HG03039 (cell line): ENCODE measurements at regions not wholly inside any gene's neighbourhood (a gene's known extent, or its start where the extent isn't known, plus 50 kb on each side); places are given as distances from the start of the nearest gene placed in this dataset.
"Not testable (repeated sequence)": the region's sequence is repeated elsewhere in the genome, so short reads cannot be mapped to it uniquely, and the experiment has no call there.

Experiments
- ATAC-seq: cut with Tn5 transposase; IDR thresholded peaks from one replicate; pipeline ENCODE4 v1.9.1; 2021; ENCODE audit warnings: mild to moderate bottlenecking, moderate library complexity; ENCODE audit not compliant: unreplicated experiment

DNA sequence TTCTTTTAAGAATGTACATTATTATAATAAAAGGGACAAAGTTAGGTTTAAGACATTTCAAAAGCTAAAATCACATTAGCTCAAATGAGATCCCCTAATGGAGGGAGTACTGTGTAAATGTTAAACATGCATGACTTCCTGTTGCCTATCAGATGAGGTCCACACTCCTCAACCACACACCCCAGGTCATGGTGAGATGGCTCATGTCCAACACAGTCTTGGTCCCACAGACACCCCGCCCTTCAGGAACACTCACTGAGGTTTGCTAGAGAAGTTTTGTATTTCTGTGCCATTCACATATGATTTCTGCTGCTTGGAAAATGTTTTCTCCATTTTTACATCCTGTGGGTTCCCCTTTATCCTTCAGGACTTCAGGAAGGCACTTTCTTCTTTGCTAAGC, 491.0 kb downstream of the SOX11 start:
- ATAC-seq: no peak

DNA sequence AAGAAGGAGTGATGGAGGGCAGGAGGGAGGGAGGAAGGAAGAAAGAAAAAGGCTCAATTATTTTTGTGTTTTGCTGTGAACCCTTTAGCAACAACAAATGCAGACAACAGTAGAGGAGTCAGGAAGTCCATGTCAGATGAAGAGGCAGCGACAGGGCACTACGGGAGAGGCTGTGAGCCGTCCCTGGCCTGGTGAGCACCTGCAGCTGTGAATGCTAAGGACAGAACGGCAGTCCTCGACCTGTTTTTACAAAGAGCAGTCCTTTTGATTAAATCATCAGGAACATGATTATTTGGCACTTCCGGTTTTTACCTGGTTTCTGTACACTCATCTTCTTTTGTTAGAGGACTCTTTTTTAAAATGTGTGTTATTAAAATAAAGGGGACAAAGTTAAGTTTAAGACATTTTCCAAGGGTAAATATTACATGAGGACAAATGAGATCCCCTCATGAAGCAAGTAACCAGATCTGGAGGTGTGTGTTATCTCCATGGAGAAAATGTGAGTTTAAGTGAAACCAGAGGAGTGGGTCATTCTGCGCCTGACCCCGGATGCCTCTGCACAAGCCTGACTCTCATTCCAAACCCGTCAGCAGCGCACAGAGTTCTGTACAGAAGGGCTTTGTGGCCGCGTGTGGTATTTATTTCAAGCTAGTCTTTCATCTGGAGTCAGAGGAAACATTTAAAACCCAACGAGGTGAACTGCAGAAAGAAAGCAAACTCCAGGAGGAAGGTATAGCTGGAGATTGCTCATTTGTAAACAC, 492.5 kb downstream of the SOX11 start:
- no peak for ATAC-seq

DNA sequence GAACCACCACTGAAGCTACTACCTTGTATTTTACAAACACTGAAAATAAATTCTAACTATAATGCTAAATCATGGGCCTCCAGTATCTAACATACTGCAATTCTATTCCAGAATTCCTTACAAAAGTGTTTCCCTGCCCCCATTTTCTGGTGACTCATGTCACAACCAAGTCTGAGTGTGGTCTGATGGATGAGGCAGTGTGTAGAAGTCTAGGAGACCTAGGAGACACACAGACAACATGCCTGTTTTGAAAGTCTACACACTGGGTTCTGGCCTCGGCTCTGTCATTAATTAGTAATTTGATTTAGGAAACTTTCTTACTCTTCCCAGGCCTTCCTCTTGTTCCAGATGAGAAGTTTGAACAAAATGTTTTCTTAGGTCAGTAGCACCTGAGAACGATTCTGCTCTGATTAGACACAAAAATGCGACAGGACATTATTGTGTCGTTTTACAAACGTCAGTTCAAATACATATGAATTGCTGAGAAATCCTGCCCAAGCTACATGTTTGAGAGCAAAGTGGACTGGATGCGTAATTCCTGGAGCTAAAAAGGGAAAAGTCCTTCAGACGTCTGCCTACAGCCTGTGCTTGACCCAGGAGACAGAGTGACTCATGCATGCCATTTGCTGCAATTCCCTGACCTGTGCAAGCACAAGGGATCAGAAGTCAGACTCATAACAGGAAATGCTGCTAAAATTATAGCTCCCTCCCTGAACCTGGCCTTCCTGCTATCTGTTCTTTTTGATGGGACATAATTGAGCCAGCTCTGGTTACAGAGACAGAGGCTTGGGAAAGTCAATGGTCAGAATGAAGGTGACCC, 494.4 kb downstream of the SOX11 start:
- no peak for ATAC-seq

DNA sequence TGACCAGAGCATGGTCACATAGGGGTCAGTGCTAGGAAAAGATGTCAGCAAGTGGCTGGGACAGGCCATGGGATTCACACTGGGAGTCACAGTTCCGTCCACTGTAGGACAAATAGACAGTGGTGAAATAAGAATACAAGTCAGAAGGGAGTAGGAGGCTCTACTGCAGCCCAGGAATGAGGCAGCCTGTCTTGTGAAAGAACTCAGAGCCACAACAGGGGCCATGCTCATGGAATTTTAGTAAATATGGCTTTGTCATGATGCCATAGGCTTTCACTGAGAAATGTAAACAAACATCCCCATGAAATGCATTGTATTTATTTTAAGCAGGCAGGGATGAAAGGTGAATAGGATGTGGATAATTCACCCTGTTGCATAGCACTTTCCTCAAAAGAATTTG, 504.3 kb downstream of the SOX11 start:
- no peak for ATAC-seq

DNA sequence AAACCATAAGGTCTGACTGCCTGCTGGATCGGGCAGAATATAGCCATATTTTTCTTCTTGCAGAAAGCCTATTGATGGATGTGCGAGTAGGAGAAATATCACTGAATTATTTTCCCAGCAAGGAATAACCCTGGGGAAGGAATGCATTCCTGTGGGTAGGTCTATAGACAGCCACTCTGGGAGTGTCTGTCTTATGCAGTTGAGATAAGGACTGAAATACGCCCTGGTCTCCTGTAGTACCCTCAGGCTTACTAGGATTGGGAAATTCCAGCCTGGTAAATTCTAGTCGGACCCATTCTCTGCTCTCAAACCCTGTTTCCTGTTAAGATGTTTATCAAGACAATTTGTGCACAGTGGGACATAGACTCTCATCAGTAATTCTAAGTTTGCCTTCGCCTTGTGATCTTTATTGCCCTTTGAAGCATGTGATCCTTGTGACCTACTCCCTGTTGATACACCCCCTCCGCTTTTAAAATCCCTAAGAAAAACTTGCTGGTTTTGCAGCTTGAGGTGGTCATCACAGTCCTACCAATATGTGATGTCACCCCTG, 506.3 kb downstream of the SOX11 start:
- ATAC-seq: not testable (repeated sequence)

DNA sequence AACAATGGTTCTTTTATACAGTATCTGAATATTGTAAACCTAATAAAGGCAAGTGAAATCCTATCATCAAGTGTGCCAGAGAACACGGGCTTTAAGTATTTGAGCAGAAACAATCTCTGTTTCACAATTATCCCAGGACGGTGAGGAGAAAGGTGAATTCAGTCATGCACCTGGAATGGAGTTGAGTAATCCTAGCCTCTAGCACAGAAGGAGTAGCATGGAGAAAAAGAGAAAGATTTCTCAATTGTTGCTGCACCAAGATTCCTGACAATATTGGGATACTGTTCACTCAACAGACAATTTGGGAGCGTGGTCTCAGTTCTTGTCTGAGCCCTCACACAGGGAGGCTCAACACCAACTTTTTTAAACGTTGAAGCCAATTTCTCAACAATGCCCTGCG, 510.6 kb downstream of the SOX11 start:
- ATAC-seq: no peak

DNA sequence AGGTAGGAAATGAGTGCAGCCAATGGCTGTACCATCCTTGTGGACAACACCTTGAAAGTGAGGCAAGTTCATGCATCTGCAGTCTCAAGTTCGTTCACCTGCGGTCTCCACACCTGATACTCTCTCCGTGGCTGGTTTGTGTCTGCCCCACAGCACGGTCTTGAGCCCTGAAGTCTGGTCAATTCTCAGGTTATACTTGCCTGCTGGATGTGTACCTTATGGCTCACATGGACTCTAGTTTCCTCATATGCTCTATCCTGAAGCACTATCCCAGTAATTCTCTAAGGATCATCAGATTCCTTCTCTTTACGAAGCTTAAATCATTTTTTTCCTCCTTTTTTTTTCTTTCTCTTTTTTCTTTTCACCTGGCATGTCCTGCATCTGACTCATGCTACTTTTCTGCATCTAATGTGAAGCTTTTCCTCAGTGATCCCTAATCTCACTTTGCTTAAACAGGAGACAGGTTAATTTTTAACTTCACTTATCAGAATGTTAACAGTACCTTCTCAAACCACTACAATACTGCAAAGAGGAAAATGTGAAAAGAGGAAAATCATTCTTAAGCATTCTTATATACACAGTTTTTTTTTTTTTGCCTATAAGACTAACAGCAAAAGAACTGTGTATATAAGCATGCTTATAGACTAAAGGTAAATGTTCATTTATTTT, 511.2 kb downstream of the SOX11 start:
- ATAC-seq: no peak

DNA sequence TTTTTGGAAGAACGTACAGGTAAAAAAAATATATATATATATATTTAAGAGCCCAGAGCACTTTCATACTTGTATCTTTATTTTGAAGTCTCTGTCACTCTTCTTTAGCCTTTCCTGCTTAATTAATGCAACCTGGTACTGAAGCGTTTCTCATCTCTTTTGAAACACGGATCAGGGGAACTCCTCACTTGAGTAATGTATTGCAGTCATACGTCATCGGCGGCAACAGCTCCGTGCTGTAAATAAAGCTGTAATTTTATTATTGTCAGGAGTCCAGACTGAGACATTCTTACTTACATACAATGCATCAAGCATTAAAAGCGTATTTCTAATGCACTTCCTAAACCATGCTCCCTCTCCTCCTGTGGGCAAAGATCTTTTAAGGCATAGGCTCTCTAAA, 514.7 kb downstream of the SOX11 start:
- no peak for ATAC-seq

DNA sequence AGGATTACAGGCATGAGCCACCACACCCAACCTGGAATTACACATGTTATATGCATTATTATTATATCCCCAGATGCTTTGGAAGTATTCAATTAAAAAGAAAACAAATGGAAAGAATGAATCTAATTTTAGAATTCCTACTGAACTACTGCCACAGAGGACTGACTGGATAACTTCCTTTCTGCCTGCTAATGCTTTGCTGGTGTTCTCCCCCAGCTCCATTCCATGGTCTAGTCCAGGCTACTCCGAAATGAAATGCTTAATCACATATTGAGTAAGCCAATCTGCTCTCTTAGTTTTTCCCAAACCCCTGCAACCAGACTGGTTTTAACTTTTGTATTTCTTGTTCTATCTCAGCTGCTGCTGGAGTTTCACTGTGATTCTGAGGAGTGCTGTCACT, 519.1 kb downstream of the SOX11 start:
- ATAC-seq: no peak

DNA sequence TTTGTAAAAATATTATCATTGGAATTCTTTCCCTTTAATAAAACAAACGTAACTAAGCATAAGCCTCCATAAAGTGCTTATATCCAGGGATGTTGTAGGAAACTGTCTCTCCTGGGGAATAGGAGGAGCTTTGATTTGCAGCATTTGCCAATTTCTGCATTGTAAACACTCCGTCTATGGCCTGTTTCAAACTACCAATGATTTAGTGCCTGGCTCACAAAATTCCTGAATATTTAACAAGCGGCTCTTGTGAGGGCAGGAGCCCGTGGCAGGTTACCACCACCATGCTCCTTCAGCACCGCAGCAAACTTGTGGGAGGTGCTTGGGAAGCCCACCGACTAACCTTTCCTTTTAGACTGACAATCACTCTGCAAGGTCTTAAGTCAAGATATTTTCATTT, 520.3 kb downstream of the SOX11 start:
- no peak for ATAC-seq

DNA sequence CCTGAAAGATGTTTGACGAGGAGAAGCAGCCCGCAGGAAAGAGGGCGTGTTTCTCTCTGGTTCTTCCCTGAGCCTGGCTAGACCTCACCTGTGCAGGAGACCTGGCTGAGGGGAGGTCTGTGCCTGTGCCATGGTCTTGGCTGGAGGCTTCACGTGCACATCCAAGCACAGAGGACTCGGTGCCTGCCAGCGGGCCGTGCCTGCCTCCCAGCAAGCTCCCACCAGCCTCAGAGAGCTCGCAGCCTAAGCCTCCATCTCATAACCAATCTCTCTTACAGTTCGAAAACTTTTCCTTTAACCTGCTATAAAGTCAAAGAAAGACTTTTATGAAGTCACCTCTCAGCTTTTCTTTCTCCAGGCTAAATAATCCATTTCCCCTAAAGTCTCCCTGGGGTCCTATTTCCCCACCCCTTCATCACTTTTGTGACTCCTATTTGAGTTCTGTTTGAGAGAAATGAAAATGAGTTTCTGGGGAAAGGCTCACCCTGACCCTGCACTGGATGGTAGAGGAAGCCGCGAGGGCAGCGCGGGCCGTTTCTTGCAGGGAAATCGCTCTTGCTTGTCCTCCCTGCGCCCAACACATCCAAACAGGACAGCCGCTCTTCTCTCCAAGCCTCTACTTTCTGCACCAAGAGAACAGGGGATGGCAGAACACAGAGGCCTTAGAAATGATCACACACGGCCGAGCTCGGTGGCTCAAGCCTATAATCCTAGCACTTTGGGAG, 521.0 kb downstream of the SOX11 start:
- ATAC-seq: no peak

DNA sequence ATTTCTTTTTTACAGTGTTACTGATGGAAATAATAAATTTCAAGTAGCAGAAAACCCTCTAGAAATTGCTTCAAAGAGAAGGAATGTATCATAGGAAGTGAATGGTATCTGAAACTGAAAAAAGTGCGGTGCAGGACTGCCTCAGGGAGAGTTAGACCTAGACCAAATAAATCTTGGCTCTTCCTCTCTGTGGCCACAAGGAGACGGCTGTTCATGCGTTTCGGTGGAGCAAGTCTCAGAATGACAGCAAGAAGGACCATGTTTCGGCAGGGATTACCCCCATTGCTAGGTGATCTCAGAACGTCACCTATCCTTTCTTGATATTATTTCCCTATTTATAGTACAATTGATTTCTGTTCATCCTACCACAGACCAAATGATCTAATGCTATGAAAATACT, 522.3 kb downstream of the SOX11 start:
- no peak for ATAC-seq

DNA sequence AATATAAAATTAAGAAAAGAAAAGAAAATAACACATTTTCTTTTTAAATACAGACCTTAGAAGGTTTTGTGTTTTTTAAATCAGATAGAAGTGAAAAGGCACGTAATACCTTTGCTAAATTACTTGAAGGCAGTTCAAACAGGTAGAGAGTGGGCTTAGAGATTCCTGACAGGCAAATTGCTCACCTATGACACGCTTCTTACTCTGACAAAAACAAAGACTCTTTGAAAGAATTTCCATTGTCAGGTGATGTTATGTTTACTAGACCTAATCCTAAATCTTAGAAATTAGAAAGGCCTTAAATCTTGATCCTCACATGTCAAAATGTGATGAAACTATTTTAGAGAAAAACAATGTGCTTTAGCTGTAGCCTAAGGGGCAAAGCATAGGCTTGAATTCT, 522.9 kb downstream of the SOX11 start:
- no peak for ATAC-seq

DNA sequence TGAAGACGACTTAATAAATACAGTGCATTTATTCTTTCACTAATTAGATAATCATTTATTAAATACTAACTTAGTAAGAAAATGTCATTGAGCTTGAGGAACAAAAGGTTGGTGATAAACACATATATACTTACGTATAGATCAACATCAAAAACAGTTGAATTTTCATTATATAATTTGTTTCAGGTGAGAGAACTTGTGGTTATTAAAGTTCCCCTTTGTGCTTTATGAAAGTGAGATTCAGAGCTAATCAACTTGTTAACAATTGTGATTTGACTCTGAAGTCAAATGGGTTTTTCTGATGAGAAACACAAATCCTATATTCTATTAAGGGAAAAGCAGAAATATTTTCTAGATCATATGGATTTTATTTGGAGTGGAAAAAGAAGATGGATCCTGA, 524.0 kb downstream of the SOX11 start:
- ATAC-seq: no peak

DNA sequence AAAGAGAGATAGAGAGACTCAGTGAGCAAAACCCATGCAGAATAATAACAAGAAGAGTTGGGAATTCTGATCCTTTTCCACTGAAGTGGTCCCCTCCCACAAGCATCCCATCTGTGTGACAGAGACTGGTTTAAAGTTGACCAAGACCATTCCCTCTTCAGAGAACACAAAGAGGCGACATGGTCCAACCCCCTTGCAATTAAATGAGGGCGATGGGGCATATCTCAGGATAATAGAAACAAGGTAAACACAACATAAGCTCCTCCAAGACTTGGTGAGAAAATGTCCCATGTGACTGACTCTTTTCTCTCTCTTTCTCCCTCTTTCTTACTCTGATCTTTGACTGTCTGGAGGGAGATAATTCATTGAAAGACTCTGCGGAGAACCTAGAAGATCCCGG, 526.7 kb downstream of the SOX11 start:
- no peak for ATAC-seq

DNA sequence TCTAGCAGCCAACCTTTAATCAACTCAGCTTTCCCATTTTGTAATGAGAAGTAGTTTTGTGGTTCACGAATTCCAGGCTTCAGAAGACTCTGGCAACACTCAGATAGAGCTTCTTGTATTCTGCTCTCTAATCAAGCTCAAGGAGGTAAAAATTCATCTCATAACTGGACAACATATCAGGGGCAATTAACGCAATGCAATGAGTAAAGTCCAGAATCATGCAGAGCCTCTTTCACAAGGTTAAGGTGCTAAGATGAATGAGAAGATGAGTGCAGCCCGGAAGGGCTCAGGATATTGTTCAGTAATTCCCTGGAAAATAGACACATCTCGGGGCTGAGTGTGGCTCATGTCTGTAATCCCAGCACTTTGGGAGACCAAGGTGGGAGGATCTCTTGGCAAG, 527.7 kb downstream of the SOX11 start:
- ATAC-seq: no peak

DNA sequence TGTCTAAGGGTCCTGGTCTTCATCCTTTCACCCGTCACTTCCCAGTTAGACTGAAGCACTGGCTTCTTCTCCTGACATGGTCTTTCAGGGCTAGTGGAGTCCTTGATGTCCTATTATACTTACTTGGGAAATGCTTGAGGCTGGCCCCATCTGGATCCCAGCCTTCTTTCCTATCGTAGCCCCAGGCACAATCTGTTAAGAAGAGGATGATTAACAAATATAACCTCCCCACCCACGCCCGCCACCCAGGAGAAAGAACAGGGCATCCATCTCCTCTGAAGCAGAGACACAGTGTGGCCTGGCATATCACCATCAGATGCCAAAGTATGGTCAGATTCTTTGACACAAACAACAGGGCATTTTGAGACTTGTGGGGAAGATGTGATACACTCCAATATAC, 530.1 kb downstream of the SOX11 start:
- no peak for ATAC-seq

DNA sequence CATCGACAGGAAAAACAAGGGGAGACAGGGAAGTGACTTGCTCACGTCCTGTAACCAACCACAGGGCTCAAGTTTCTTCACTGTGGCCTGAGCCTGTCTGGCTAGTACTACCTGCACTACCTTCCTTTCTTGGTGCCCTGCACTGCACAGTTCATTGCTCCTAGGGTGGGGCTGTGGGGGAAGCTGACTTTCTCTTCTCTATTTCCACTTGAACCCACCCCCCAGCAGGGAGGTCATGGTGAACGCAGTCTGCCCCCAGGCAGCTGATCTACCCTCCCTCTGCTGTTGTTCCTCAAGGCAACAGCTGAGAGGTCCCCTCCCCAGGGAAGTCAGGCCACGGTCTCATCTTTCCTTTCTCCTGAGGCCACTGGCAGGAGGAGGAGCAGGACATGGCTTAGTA, 532.1 kb downstream of the SOX11 start:
- ATAC-seq: peak; percentile 62

DNA sequence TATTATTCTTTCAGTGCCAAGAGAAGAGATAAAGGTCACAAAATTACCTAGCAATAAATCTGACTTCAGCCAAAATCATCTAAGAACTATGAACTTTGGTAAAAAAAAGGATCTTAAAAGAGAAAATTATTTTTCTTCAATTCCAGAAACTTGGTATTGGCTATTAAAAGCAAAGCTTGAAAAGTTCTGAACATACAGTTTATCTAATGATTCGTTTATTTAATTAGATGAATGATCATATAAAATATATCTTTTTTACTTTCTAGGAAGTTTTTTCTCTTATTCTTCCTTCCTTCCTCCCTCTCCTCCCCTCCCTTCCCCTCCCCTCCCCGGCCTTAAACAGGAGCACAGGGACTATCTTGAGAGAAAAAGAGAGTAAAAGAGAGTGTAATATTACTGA, 536.1 kb downstream of the SOX11 start:
- no peak for ATAC-seq

DNA sequence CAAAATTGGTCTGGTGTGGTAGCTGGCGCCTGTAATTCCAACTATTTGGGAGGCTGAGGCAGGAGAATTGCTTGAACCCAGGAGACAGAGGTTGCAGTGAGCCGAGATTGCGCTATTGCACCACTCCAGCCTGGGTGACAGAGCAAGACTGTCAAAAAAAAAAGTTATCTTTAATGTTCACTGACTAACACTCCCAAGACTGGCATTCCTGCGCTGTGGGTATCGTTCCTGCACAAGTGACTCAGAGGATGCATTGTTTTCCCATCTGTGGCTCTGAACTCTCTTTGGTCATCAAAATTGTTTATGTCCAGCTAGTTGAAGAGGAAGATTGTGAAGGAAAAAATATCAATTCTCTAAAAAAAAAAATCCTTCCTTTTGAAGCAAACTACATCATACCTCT, 539.0 kb downstream of the SOX11 start:
- no peak for ATAC-seq

DNA sequence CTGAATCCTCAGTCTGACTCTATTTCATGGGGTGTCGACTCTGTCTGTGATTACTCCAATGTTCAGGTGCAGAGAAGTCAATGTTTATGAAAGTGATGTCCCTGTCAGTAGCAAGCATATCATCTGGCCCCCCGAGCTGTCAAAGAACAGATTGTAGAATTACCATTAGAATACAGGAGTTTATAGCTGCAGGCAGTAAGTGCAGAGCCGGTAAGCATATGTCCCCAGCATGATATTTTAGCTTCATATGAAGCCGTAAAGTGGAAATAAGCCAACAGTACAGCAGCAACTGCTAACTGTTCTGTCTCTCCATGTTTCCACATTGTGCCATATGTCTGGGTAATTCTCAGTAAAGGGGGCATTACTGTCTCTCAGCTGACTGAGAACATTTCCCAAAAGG, 541.8 kb downstream of the SOX11 start:
- no peak for ATAC-seq
